ENCODE measurements at regions not wholly inside any gene's neighbourhood (a gene's known extent, or its start where the extent isn't known, plus 50 kb on each side); places are given as distances from the start of the nearest gene placed in this dataset.

DNA sequence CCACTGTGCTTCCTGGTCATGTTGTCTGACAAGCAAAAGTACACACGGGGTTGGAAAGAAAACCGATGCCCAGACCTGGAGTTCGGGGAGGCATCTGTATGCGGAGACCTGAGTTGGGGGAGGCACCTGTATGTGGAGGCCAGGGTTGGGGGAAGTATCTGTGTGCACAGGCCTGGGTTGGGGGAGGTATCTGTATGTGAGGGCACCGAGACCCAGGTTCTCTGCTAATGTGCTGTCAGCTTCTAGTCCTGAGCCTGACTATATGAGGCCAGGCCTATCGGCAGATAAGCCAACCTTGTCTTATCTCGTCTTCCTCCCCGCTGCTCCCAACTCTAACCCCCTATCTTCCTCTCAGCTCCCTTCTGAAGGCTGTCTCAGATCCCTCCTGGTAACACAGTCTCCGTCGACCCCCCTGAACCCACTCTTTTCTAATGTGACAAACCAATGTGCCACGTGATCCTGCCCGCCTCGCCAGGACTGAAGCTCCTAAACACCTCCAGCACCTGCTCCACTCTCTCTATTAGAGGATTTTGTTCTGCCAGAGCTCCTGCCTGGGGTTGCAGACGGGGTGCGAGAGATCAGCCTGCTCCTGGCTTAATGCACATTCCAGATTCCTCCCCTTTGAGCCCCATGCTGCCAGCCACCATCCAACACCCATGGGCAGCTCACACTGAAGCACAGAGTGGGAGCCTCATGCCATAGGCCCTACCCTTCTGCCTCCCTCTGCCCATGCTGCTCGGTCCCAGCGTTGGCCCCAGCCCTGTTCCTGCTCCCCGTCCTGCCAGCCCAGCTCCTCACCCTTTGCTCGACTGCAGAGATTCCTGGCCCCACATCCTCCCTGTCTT is 188.4 kb downstream of the SH3BP4 start:
- Histone ChIP-seq H3K4me3 (ENCODE audit: severe bottlenecking) (no peak overlapping the region), H3K4me1 (ENCODE audit: insufficient read depth, poor library complexity, severe bottlenecking) (no peaks in the 10 kb centered on the region), H3K9me3 (ENCODE audit: severe bottlenecking) (no peaks in the 10 kb centered on the region), H3K36me3 (ENCODE audit: low read depth) (no peaks in the 10 kb centered on the region), H3K27me3 (ENCODE audit: insufficient read depth, poor library complexity, severe bottlenecking) (no peaks in the 10 kb centered on the region), H3K27ac (ENCODE audit: poor library complexity, severe bottlenecking) (no peak overlapping the region)
- no peak for TF ChIP-seq CTCF (IDR thresholded peaks at IDR 0.05; ENCODE audit: poor library complexity, severe bottlenecking)
- ATAC-seq (ENCODE audit: low read depth) (no peak), DNase-seq (ENCODE audit: low spot score) (no peak)

- ATAC-seq (ENCODE audit: low read depth), result no peak
Observed at GRCh38 chr2:235140801-235141081, 188.9 kb downstream of the SH3BP4 start.

DNA sequence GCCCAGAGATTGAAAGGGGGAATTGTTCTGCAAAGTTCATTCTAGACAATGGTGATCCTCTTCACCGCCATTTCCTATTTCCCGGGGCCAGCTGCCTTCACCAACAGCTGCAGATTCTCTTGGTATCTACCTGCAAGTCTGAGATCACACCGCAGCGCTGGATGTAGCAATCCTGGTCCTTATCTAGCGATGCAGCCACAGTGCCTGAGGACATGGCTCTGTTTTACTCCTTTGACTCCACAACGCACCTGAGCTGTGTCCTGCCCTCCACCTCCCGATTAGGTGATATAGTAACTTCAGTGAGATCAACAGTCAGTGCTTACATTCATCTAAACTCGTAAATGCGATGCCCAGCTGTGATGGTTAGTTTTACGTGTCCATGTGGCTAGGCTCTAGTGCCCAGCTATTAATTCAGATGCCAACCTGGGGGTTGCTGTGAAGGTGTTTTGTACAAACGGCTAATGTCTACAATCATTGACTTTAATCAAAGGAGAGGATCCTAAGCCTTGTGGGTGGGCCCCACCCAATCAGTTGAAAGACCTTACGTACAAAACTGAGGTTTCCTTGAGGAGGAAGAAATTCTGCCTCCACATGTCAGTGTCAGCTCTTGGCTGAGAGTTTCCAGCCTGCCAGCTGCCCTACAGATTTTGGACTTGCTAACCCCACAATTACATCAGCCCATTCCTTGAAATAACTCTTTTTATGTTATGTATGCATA is 189.8 kb downstream of the SH3BP4 start:
- H3K36me3 ChIP-seq (ENCODE audit: low read depth), result no peaks in the 10 kb centered on the region
- ATAC-seq (ENCODE audit: low read depth) (no peak), DNase-seq (ENCODE audit: low spot score) (no peak)
- H3K4me1 ChIP-seq (ENCODE audit: insufficient read depth, poor library complexity, severe bottlenecking), result no peaks in the 10 kb centered on the region
- H3K9me3 ChIP-seq (ENCODE audit: severe bottlenecking), result no peaks in the 10 kb centered on the region
- H3K27ac ChIP-seq (ENCODE audit: poor library complexity, severe bottlenecking), result no peak overlapping the region
- H3K27me3 ChIP-seq (ENCODE audit: insufficient read depth, poor library complexity, severe bottlenecking), result no peaks in the 10 kb centered on the region
- no peak overlapping the region for H3K4me3 ChIP-seq (ENCODE audit: severe bottlenecking)
- no peak for TF ChIP-seq CTCF (IDR thresholded peaks at IDR 0.05; ENCODE audit: poor library complexity, severe bottlenecking)

More at GRCh38 chr2:235140801-235141081, 188.9 kb downstream of the SH3BP4 start:
- H3K27me3 ChIP-seq (ENCODE audit: insufficient read depth, poor library complexity, severe bottlenecking), result no peaks in the 10 kb centered on the region
- no peak overlapping the region for H3K4me3 ChIP-seq (ENCODE audit: severe bottlenecking)
- no peaks in the 10 kb centered on the region for H3K9me3 ChIP-seq (ENCODE audit: severe bottlenecking)
- no peak for DNase-seq (ENCODE audit: low spot score)
- H3K36me3 ChIP-seq (ENCODE audit: low read depth), result no peaks in the 10 kb centered on the region
- H3K4me1 ChIP-seq (ENCODE audit: insufficient read depth, poor library complexity, severe bottlenecking), result no peaks in the 10 kb centered on the region
- no peak overlapping the region for H3K27ac ChIP-seq (ENCODE audit: poor library complexity, severe bottlenecking)
- TF ChIP-seq CTCF (IDR thresholded peaks at IDR 0.05; ENCODE audit: poor library complexity, severe bottlenecking), result no peak

- H3K9me3 ChIP-seq (ENCODE audit: severe bottlenecking), result no peaks in the 10 kb centered on the region
- no peak for ATAC-seq (ENCODE audit: low read depth)
Observed at GRCh38 chr2:235142601-235143000, 190.8 kb downstream of the SH3BP4 start.

More at GRCh38 chr2:235142601-235143000, 190.8 kb downstream of the SH3BP4 start:
- Histone ChIP-seq H3K27me3 (ENCODE audit: insufficient read depth, poor library complexity, severe bottlenecking) (no peaks in the 10 kb centered on the region), H3K36me3 (ENCODE audit: low read depth) (no peaks in the 10 kb centered on the region), H3K4me1 (ENCODE audit: insufficient read depth, poor library complexity, severe bottlenecking) (no peaks in the 10 kb centered on the region), H3K27ac (ENCODE audit: poor library complexity, severe bottlenecking) (no peak overlapping the region), H3K4me3 (ENCODE audit: severe bottlenecking) (no peak overlapping the region)
- TF ChIP-seq CTCF (IDR thresholded peaks at IDR 0.05; ENCODE audit: poor library complexity, severe bottlenecking), result no peak
- DNase-seq (ENCODE audit: low spot score), result no peak
